MM.1S (cell line): ENCODE measurements at regions not wholly inside any gene's neighbourhood (a gene's known extent, or its start where the extent isn't known, plus 50 kb on each side); places are given as distances from the start of the nearest gene placed in this dataset.

Source experiments
- EZH2 ChIP-seq: fragments of 300-600 bp; sonication (generic); optimal IDR thresholded peaks from 2 replicates; pipeline ENCODE3; 2017; ENCODE audit warnings: low read depth, mild to moderate bottlenecking, antibody characterized with exemption, low read length, mixed read lengths
- EZH2phosphoT487 ChIP-seq: fragments of 300-600 bp; sonication (generic); IDR thresholded peaks from 2 replicates; pipeline ENCODE4 v1.6.1; 2018; ENCODE audit warnings: antibody characterized with exemption, low read length
- TF ChIP-seq, protein P1 (sequence below): fragments of 300-600 bp; sonication (generic); IDR thresholded peaks from 2 replicates; pipeline ENCODE4 v1.5.1; 2016; ENCODE audit warnings: antibody characterized with exemption, low read length, mixed read lengths

DNA sequence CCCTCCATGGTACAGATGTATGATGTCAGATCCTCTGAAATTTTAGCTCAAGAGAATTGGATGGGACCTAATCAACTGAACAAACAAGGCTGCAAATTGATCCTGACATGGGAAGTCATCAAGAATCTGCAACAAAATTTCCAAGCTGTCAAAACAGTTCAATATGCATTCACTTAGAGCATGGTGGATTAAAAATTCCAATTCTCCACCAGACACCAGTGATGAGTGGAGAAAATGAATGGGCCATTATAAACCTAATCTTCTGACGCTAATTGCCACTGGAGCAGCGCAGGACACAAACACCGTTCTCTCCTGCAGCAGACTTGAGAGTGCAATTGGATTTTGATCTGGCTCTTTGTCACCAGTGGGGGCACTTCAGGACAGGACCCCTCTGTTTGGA, 94.2 kb downstream of the MINAR1 start:
- TF ChIP-seq, protein P1, sequence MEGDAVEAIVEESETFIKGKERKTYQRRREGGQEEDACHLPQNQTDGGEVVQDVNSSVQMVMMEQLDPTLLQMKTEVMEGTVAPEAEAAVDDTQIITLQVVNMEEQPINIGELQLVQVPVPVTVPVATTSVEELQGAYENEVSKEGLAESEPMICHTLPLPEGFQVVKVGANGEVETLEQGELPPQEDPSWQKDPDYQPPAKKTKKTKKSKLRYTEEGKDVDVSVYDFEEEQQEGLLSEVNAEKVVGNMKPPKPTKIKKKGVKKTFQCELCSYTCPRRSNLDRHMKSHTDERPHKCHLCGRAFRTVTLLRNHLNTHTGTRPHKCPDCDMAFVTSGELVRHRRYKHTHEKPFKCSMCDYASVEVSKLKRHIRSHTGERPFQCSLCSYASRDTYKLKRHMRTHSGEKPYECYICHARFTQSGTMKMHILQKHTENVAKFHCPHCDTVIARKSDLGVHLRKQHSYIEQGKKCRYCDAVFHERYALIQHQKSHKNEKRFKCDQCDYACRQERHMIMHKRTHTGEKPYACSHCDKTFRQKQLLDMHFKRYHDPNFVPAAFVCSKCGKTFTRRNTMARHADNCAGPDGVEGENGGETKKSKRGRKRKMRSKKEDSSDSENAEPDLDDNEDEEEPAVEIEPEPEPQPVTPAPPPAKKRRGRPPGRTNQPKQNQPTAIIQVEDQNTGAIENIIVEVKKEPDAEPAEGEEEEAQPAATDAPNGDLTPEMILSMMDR: no peak
- TF ChIP-seq EZH2 (no peak), EZH2phosphoT487 (no peak)
